ENCODE measurements at regions not wholly inside any gene's neighbourhood (a gene's known extent, or its start where the extent isn't known, plus 50 kb on each side); places are given as distances from the start of the nearest gene placed in this dataset.

DNA sequence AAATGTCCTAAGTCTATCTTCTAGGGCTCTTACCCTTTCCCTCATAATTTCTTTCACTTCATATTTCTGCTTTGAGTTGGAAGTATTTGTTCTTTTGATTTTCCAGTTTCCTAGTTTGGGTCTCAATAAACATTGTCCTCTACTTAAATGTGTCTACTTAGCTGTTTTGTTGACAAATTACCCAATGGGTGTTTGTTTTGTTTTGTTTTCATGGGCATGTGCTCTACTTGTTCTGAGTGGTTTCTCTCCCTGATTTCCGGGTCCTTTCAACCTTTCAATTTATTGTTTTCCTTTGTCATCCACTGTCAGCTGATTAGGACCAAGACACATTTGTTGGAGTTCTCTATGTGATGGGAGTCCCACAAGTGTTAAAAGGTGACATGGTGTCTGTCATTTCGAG, 1181.4 kb downstream of the RPA4 start:
- TF ChIP-seq POLR2AphosphoS5 (IDR thresholded peaks at IDR 0.05; ENCODE audit: borderline replicate concordance, low read depth, low read length) (no peak), EZH2 (IDR thresholded peaks at IDR 0.05) (no peak), FOXP2 (optimal IDR thresholded peaks at IDR 0.05; ENCODE audit: control extremely low read depth, extremely low read length, insufficient read depth) (no peak)
